Ovary (tissue), 7 donors: ENCODE measurements at regions not wholly inside any gene's neighbourhood (a gene's known extent, or its start where the extent isn't known, plus 50 kb on each side); places are given as distances from the start of the nearest gene placed in this dataset.

Experiments
- DNase-seq, 5 donors: peaks; one replicate each; pipeline ENCODE4 v3.0.0-alpha.2; 2019 to 2020
- H3K27ac ChIP-seq, 2 donors: fragments of 200-600 bp; one replicate each; pipeline versions ENCODE4 v1.5.1 to v1.8.0; 2019 to 2022
- H3K27me3 ChIP-seq: fragments of 200-600 bp; one replicate; pipeline ENCODE4 v1.8.0; 2022
- H3K36me3 ChIP-seq: fragments of 200-600 bp; sonication (generic); one replicate; pipeline ENCODE4 v1.5.1; 2019
- H3K4me1 ChIP-seq: one replicate; pipeline ENCODE4 v1.8.1; 2013; ENCODE audit warnings: mild to moderate bottlenecking, moderate library complexity; ENCODE audit not compliant: insufficient read depth
- H3K4me3 ChIP-seq: fragments of 200-600 bp; sonication (generic); one replicate; pipeline ENCODE4 v1.5.1; 2017
- H3K9me3 ChIP-seq, 2 donors: fragments of 200-600 bp in 1 of 2; sonication (generic) in 1 of 2; one replicate each; pipeline versions ENCODE4 v1.5.1 to v1.8.1; 2013 to 2019; ENCODE audit warnings: mild to moderate bottlenecking in 1 of 2, moderate library complexity in 1 of 2
- EP300 ChIP-seq: sonication (generic); formaldehyde crosslinking; IDR thresholded peaks from one replicate; pipeline ENCODE4 v1.6.1; 2017; ENCODE audit warnings: antibody characterized with exemption
- POLR2A ChIP-seq: fragments of 450-650 bp; IDR thresholded peaks from one replicate; pipeline ENCODE4 v1.6.1; 2017; ENCODE audit warnings: antibody characterized with exemption, mild to moderate bottlenecking, moderate library complexity
- WGBS, 3 donors: extraction: QIAGEN DNeasy Blood & Tissue Kit in 1 of 3; methylation state at CpG; one replicate each; pipeline versions ENCODE4 v1.1.5 to v1.1.7; 2013 to 2017; 5-methylcytosine and 5-hydroxymethylcytosine counted together
- intact Hi-C, 4 donors: fragments of 100-400 bp; cut with DNase I; formaldehyde crosslinking; loops; one replicate each; pipeline versions ENCODE4 v1.11.0 to v1.15.1; 2022 to 2023
- TF ChIP-seq, protein P1 (sequence below), 3 donors: fragments of 450-650 bp in 2 of 3; fragments of 200-600 bp in 1 of 3; IDR thresholded peaks; one replicate each; pipeline versions ENCODE4 v1.5.1 to v1.8.0; 2016 to 2022; ENCODE audit warnings: antibody characterized with exemption in 3 of 3, mild to moderate bottlenecking in 1 of 3
- donor health status: DM: no; HTN: no; CAD: no; lungs with moderate emphysema.
- donor health status: DM: no; HTN: no; CAD: no.
- donor health status: Bipolar disorder and iron deficiency.
- donor health status: DM: no; HTN: no; CAD: no.
- donor health status: DM: yes; HTN: yes; CAD: no.

DNA sequence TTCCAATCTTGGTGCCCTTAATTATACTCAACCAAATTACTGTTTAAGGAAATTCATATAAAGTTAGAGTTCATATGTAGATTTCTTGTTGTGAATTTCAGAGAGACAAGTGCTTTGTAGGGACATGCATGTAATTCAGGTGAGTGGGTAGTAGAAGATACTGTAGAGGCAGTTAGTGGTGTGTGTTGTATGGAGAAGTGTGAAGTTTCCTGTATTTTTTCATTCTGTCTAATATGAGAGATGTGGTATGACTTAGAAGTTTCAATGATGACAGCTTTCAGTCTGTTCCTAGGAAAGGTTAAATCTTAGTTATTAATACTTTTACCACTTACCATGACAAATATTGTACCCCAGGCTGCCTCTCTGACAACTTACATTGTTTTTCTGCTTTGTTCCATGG is 294.2 kb downstream of the TDRD3 start:
- DNase-seq = no peak
- H3K4me3 ChIP-seq = no peak overlapping the region
- no peaks in the 10 kb centered on the region for H3K4me1 ChIP-seq
- TF ChIP-seq POLR2A (no peak), EP300 (no peak)
- TF ChIP-seq, protein P1, sequence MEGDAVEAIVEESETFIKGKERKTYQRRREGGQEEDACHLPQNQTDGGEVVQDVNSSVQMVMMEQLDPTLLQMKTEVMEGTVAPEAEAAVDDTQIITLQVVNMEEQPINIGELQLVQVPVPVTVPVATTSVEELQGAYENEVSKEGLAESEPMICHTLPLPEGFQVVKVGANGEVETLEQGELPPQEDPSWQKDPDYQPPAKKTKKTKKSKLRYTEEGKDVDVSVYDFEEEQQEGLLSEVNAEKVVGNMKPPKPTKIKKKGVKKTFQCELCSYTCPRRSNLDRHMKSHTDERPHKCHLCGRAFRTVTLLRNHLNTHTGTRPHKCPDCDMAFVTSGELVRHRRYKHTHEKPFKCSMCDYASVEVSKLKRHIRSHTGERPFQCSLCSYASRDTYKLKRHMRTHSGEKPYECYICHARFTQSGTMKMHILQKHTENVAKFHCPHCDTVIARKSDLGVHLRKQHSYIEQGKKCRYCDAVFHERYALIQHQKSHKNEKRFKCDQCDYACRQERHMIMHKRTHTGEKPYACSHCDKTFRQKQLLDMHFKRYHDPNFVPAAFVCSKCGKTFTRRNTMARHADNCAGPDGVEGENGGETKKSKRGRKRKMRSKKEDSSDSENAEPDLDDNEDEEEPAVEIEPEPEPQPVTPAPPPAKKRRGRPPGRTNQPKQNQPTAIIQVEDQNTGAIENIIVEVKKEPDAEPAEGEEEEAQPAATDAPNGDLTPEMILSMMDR (IDR thresholded peaks at IDR 0.05) = no peak
- no peaks in the 10 kb centered on the region for H3K36me3 ChIP-seq
- no peaks in the 10 kb centered on the region for H3K9me3 ChIP-seq
- H3K27ac ChIP-seq = no peak overlapping the region
- no peaks in the 10 kb centered on the region for H3K27me3 ChIP-seq
- intact Hi-C loops = no loop called here

DNA sequence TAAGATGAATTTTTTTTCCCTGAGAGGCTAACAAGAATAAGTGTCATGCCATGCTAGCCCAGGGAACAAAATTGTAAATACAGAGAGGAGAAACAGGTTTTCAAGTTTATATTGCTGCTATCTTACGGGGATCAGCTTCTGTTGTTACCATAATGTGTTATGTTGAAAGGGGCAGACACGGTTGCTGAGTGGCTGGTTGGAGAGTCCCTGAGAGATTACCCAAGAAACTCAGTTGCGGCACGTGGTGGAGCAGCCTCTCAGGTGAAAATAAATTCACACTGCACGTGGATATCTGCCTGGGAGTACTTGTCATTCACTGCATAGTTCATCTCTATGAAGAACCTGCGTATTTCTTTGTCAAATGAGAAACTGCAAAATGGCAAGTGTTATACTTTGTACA is 293.6 kb downstream of the TDRD3 start:
- Histone ChIP-seq H3K4me1 (no peaks in the 10 kb centered on the region), H3K27ac (no peak overlapping the region), H3K36me3 (no peaks in the 10 kb centered on the region), H3K9me3 (no peaks in the 10 kb centered on the region), H3K4me3 (no peak overlapping the region), H3K27me3 (no peaks in the 10 kb centered on the region)
- no peak for TF ChIP-seq EP300
- TF ChIP-seq, protein P1 (IDR thresholded peaks at IDR 0.05) = no peak
- no peak for TF ChIP-seq POLR2A
- intact Hi-C loops = no loop called here
- DNase-seq = no peak
- WGBS, 3 donors = 72 to 84% (median 81%) methylated on average over 6 of the region's 6 CpGs

GRCh38 chr13:60689571-60689970 is 292.6 kb downstream of the TDRD3 start:
- H3K27ac ChIP-seq = no peak overlapping the region
- intact Hi-C loops = no loop called here
- H3K9me3 ChIP-seq = no peaks in the 10 kb centered on the region
- H3K27me3 ChIP-seq = no peaks in the 10 kb centered on the region
- TF ChIP-seq POLR2A (no peak), EP300 (no peak)
- TF ChIP-seq, protein P1 (IDR thresholded peaks at IDR 0.05) = no peak
- DNase-seq = no peak
- H3K4me3 ChIP-seq = no peak overlapping the region
- H3K4me1 ChIP-seq = no peaks in the 10 kb centered on the region
- no peaks in the 10 kb centered on the region for H3K36me3 ChIP-seq

DNA sequence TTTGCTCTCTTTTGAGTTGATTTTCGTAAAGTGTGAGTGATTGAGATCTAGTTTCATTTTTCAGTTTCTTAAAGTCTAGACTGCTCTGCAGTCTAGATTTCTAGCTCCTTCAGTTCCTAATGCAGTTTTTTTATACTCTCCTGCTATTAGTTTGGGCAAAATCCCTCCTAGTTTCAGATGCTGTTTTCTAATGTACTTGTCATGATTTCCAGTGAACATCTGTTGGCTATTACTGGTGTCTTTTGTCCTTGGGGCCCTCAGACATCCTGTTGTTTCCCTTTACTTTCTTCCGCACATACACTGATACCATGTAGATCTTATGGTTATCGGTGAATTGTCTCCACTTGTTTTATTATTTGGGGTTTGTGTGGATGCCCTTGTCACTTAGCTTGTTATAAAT is 292.1 kb downstream of the TDRD3 start:
- Histone ChIP-seq H3K4me3 (no peak overlapping the region), H3K27me3 (no peaks in the 10 kb centered on the region), H3K27ac (no peak overlapping the region), H3K36me3 (no peaks in the 10 kb centered on the region), H3K9me3 (no peaks in the 10 kb centered on the region), H3K4me1 (no peaks in the 10 kb centered on the region)
- intact Hi-C loops = no loop called here
- DNase-seq = no peak
- WGBS, 3 donors = 21 to 31% (median 26%) methylated on average over 3 of the region's 3 CpGs
- no peak for TF ChIP-seq POLR2A
- TF ChIP-seq EP300 = no peak
- TF ChIP-seq, protein P1 (IDR thresholded peaks at IDR 0.05) = no peak
